H1 (cell line): ENCODE measurements at regions not wholly inside any gene's neighbourhood (a gene's known extent, or its start where the extent isn't known, plus 50 kb on each side); places are given as distances from the start of the nearest gene placed in this dataset.

ENCODE experiments used
- CTCF ChIA-PET: fragments of 300-600 bp; sonication (Branson Sonifier 250); formaldehyde crosslinking; loops from one replicate; lab custom pipeline; 2021; ENCODE audit not compliant: partially characterized antibody; lab: Charles Lee
- POLR2A ChIA-PET: fragments of 300-600 bp; sonication (Branson Sonifier 250); formaldehyde crosslinking; loops from one replicate; lab custom pipeline; 2021; ENCODE audit warnings: inconsistent platforms; ENCODE audit not compliant: partially characterized antibody; lab: Charles Lee
- DNase-seq, 2 experiments: peaks; one replicate each; pipeline versions ENCODE4 v3.0.0 to v3.0.0-alpha.2; 2010 to 2022; ENCODE audit warnings: low spot score in 2 of 2, low read depth in 1 of 2, mixed read lengths in 1 of 2
- FAIRE-seq: peaks from 2 replicates; lab custom pipeline; 2011; peaks lifted over from hg19 to GRCh38; lab: Jason Lieb, UNC
- H2AFZ ChIP-seq: 2 replicates; pipeline ENCODE4 v1.8.1; 2012; ENCODE audit warnings: low read length, inconsistent platforms
- H2AK5ac ChIP-seq: 2 replicates; pipeline ENCODE4 v1.6.1; 2013; ENCODE audit warnings: low read depth, low read length
- H2BK120ac ChIP-seq: replicated peaks from 2 replicates; pipeline ENCODE3; 2013; ENCODE audit warnings: low read depth, low read length, inconsistent platforms
- H2BK12ac ChIP-seq: 2 replicates; pipeline ENCODE4 v1.6.1; 2013; ENCODE audit warnings: low read depth, low read length
- H2BK15ac ChIP-seq: 2 replicates; pipeline ENCODE4 v1.6.1; 2013; ENCODE audit warnings: low read length
- H2BK20ac ChIP-seq: 2 replicates; pipeline ENCODE4 v1.6.1; 2013; ENCODE audit warnings: low read length
- H2BK5ac ChIP-seq: 2 replicates; pipeline ENCODE4 v1.6.1; 2013; ENCODE audit warnings: low read depth, low read length
- H3K14ac ChIP-seq: 2 replicates; pipeline ENCODE4 v1.6.1; 2013; ENCODE audit warnings: inconsistent platforms; ENCODE audit not compliant: insufficient read length
- H3K18ac ChIP-seq: 2 replicates; pipeline ENCODE4 v1.6.1; 2013; ENCODE audit warnings: low read length; ENCODE audit errors: extremely low read depth
- H3K23ac ChIP-seq: 2 replicates; pipeline ENCODE4 v1.6.1; 2013; ENCODE audit warnings: inconsistent platforms; ENCODE audit not compliant: insufficient read length
- H3K23me2 ChIP-seq: 2 replicates; pipeline ENCODE4 v1.6.1; 2013; ENCODE audit warnings: low read depth, low read length
- H3K27ac ChIP-seq: 2 replicates; pipeline ENCODE4 v1.6.1; 2011; ENCODE audit warnings: low read depth, low read length, inconsistent platforms
- H3K27me3 ChIP-seq, 4 experiments: replicated peaks in 1 of 4; 1 replicate in 1 of 4; 2 replicates in 3 of 4; pipeline versions ENCODE4 v1.6.1 to v1.8.1; 2011 to 2013; ENCODE audit warnings: low read length in 3 of 4, mild to moderate bottlenecking in 3 of 4, inconsistent platforms in 2 of 4, mixed read lengths in 2 of 4, moderate library complexity in 1 of 4; ENCODE audit not compliant: control insufficient read depth in 3 of 4, insufficient read depth in 3 of 4; ENCODE audit errors: extremely low read depth in 1 of 4
- H3K36me3 ChIP-seq, 4 experiments: 2 replicates each; pipeline versions ENCODE4 v1.6.1 to v1.8.1; 2011 to 2013; ENCODE audit warnings: mild to moderate bottlenecking in 4 of 4, low read length in 3 of 4, moderate library complexity in 2 of 4, control low read depth in 1 of 4, inconsistent platforms in 1 of 4; ENCODE audit not compliant: insufficient read depth in 4 of 4, control insufficient read depth in 2 of 4
- H3K4ac ChIP-seq: replicated peaks from 2 replicates; pipeline ENCODE3; 2013; ENCODE audit warnings: low read length, low read depth, mixed read lengths, inconsistent platforms; ENCODE audit not compliant: insufficient read length
- H3K4me1 ChIP-seq, 4 experiments: replicated peaks in 1 of 4; 1 replicate in 1 of 4; 2 replicates in 3 of 4; pipeline versions ENCODE4 v1.6.1 to v1.8.1; 2011 to 2013; ENCODE audit warnings: low read length in 3 of 4, inconsistent platforms in 2 of 4, mixed read lengths in 1 of 4; ENCODE audit not compliant: insufficient read depth in 4 of 4, control insufficient read depth in 3 of 4
- H3K4me2 ChIP-seq, 2 experiments: 2 replicates each; pipeline versions ENCODE4 v1.6.1 to v1.8.1; 2011 to 2013; ENCODE audit warnings: low read depth in 2 of 2, low read length in 2 of 2, control low read depth in 1 of 2, inconsistent platforms in 1 of 2, mild to moderate bottlenecking in 1 of 2; ENCODE audit not compliant: insufficient read depth in 1 of 2
- H3K4me3 ChIP-seq, 4 experiments: fragments of 200-600, 300-600 bp in 1 of 4; sonication (generic), shearing (Covaris generic), sonication (Bioruptor Twin) in 1 of 4; 2 replicates each; pipeline versions ENCODE4 v1.5.1 to v1.8.1; 2011 to 2016; ENCODE audit warnings: low read length in 4 of 4, low read depth in 3 of 4, control low read depth in 2 of 4, inconsistent platforms in 2 of 4, mild to moderate bottlenecking in 2 of 4, mixed read lengths in 1 of 4, moderate library complexity in 1 of 4; ENCODE audit not compliant: insufficient read depth in 2 of 4; ENCODE audit errors: extremely low read depth in 1 of 4
- H3K56ac ChIP-seq: replicated peaks from 2 replicates; pipeline ENCODE3; 2013; ENCODE audit warnings: low read depth, mild to moderate bottlenecking, mixed read lengths, low read length, inconsistent platforms; ENCODE audit not compliant: insufficient read length
- H3K79me1 ChIP-seq: 2 replicates; pipeline ENCODE4 v1.6.1; 2013; ENCODE audit warnings: low read depth, low read length, control low read depth
- H3K79me2 ChIP-seq, 2 experiments: 2 replicates each; pipeline versions ENCODE4 v1.6.1 to v1.8.1; 2012 to 2013; ENCODE audit warnings: low read length in 2 of 2, mild to moderate bottlenecking in 2 of 2, inconsistent platforms in 1 of 2; ENCODE audit not compliant: insufficient read depth in 2 of 2, control insufficient read depth in 1 of 2
- H3K9ac ChIP-seq, 4 experiments: replicated peaks in 1 of 4; 1 replicate in 1 of 4; 2 replicates in 3 of 4; pipeline versions ENCODE4 v1.6.1 to v1.8.1; 2011 to 2013; ENCODE audit warnings: low read depth in 3 of 4, low read length in 3 of 4, control low read depth in 2 of 4, mild to moderate bottlenecking in 2 of 4, moderate library complexity in 2 of 4, inconsistent platforms in 1 of 4; ENCODE audit errors: extremely low read depth in 1 of 4
- H3K9me3 ChIP-seq, 2 experiments: 2 replicates each; pipeline versions ENCODE4 v1.6.1 to v1.8.1; 2012 to 2013; ENCODE audit warnings: mild to moderate bottlenecking in 2 of 2, moderate library complexity in 2 of 2, control low read depth in 1 of 2, inconsistent platforms in 1 of 2, low read depth in 1 of 2, low read length in 1 of 2, mixed read lengths in 1 of 2; ENCODE audit not compliant: insufficient read depth in 2 of 2
- H4K20me1 ChIP-seq, 2 experiments: replicated peaks in 1 of 2; 2 replicates each; pipeline versions ENCODE3 to v1.8.1; 2011 to 2013; ENCODE audit warnings: inconsistent platforms in 2 of 2, low read length in 2 of 2, mild to moderate bottlenecking in 1 of 2; ENCODE audit not compliant: insufficient read depth in 2 of 2, control insufficient read depth in 1 of 2
- H4K5ac ChIP-seq: 2 replicates; pipeline ENCODE4 v1.6.1; 2013; ENCODE audit warnings: low read length, low read depth, mixed read lengths, inconsistent platforms; ENCODE audit not compliant: insufficient read length
- H4K8ac ChIP-seq: 2 replicates; pipeline ENCODE4 v1.8.0; 2013; ENCODE audit warnings: mild to moderate bottlenecking, moderate library complexity, low read length, inconsistent platforms; ENCODE audit not compliant: insufficient read depth; ENCODE audit errors: extremely low read depth
- H4K91ac ChIP-seq: replicated peaks from 2 replicates; pipeline ENCODE3; 2013; ENCODE audit warnings: low read length, mixed read lengths, inconsistent platforms; ENCODE audit not compliant: insufficient read length
- BCL11A ChIP-seq, 2 experiments: IDR thresholded peaks; one replicate each; pipeline ENCODE4 v1.6.1; 2011; ENCODE audit warnings: low read depth in 2 of 2, low read length in 2 of 2, mild to moderate bottlenecking in 2 of 2
- CBX5 ChIP-seq: fragments of 300-800, 300-1000 bp; sonication (generic); IDR thresholded peaks from 2 replicates; pipeline ENCODE4 v1.7.1; 2016; ENCODE audit warnings: antibody characterized with exemption, low read length, low read depth
- CBX8 ChIP-seq: fragments of 300-800, 300-1000 bp; sonication (generic); IDR thresholded peaks from 2 replicates; pipeline ENCODE4 v1.7.1; 2016; ENCODE audit warnings: low read depth, low read length, borderline replicate concordance
- EZH2 ChIP-seq: fragments of 200-600 bp; sonication (generic); IDR thresholded peaks from 2 replicates; pipeline ENCODE4 v1.7.1; 2012; ENCODE audit warnings: low read depth, mild to moderate bottlenecking, moderate library complexity, low read length, inconsistent platforms; ENCODE audit not compliant: severe bottlenecking
- GABPA ChIP-seq: IDR thresholded peaks from 2 replicates; pipeline ENCODE4 v1.6.1; 2011; ENCODE audit warnings: mild to moderate bottlenecking, low read length, moderate library complexity, borderline replicate concordance; ENCODE audit not compliant: insufficient read depth
- HDAC2 ChIP-seq, 2 experiments: fragments of 300-600 bp in 1 of 2; sonication (generic) in 1 of 2; IDR thresholded peaks; 2 replicates each; pipeline ENCODE4 v1.6.1; 2011 to 2012; ENCODE audit warnings: low read depth in 2 of 2, low read length in 2 of 2, mild to moderate bottlenecking in 2 of 2, moderate library complexity in 2 of 2, borderline replicate concordance in 1 of 2, inconsistent platforms in 1 of 2
- JUND ChIP-seq: IDR thresholded peaks from 2 replicates; pipeline ENCODE4 v1.6.1; 2011; ENCODE audit warnings: mild to moderate bottlenecking, improper control_type of control experiment, low read length
- MAFK ChIP-seq: IDR thresholded peaks from 2 replicates; pipeline ENCODE4 v1.6.1; 2012; ENCODE audit warnings: low read depth, mild to moderate bottlenecking, improper control_type of control experiment, low read length
- POLR2AphosphoS5 ChIP-seq: IDR thresholded peaks from 2 replicates; pipeline ENCODE4 v1.6.1; 2011; ENCODE audit warnings: low read depth, low read length
- RBBP5 ChIP-seq: IDR thresholded peaks from 2 replicates; pipeline ENCODE4 v1.7.1; 2012; ENCODE audit warnings: low read depth, mild to moderate bottlenecking, inconsistent platforms, low read length, moderate library complexity, borderline replicate concordance
- SAP30 ChIP-seq: fragments of 300-600 bp; sonication (generic); IDR thresholded peaks from 2 replicates; pipeline ENCODE4 v1.7.1; 2012; ENCODE audit warnings: low read length, moderate library complexity, mild to moderate bottlenecking, inconsistent platforms; ENCODE audit not compliant: insufficient read depth, insufficient replicate concordance
- TCF12 ChIP-seq: IDR thresholded peaks from 2 replicates; pipeline ENCODE4 v1.6.1; 2011; ENCODE audit warnings: low read depth, mild to moderate bottlenecking, low read length
- YY1 ChIP-seq: IDR thresholded peaks from 2 replicates; pipeline ENCODE4 v1.6.1; 2011; ENCODE audit warnings: low read depth, mild to moderate bottlenecking, low read length
- TF ChIP-seq, protein P1 (sequence below): IDR thresholded peaks from 2 replicates; pipeline ENCODE4 v1.6.1; 2012; ENCODE audit warnings: inconsistent platforms

DNA sequence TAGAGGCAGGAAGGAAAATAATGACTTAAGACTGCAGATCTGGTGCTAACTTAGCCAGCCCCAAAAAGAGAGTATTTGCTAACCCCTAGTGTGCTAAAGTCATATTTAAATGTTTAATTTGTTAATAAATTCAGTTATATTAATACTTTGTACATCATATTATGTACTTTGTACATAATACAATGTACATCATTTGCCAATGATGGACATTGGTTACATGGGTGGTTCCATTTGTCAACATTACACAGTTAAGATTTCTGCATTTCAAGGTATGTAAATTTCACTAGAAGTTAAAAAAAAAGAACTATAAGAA lies 63.9 kb upstream of the PIM1 start:
- no peaks in the 10 kb centered on the region; the same call in 1 of the 2 replicates for H3K23me2 ChIP-seq
- H4K20me1 ChIP-seq, result no peaks in the 10 kb centered on the region
- H2AK5ac ChIP-seq, result no peak overlapping the region
- no peak overlapping the region for H4K5ac ChIP-seq
- H3K14ac ChIP-seq, result no peak overlapping the region
- FAIRE-seq, result no peak
- no peak overlapping the region for H3K4me2 ChIP-seq
- no peak overlapping the region for H2BK5ac ChIP-seq
- ChIA-PET CTCF (interaction anchor here (0.7 to 5.6 kb wide), 2 partner anchors 29 to 55 kb away, joined by 3 to 32 read pairs; no protein-coding TSS in a partner anchor), POLR2A (interaction anchor here (0.6 to 7.5 kb wide), 10 partner anchors 9 to 683 kb away, joined by 3 to 80 read pairs (median 18); partner anchors contain the start of gene PIM1)
- no peak overlapping the region for H2BK15ac ChIP-seq
- DNase-seq, result no peak
- no peak overlapping the region for H2BK20ac ChIP-seq
- H3K9me3 ChIP-seq, result no peaks in the 10 kb centered on the region
- H2AFZ ChIP-seq, result no peak overlapping the region
- peaks cover 23 to 33% (median 27%) of the 10 kb centered on the region in 4 experiments for H3K4me1 ChIP-seq
- no peak overlapping the region for H4K8ac ChIP-seq
- no peaks in the 10 kb centered on the region for H3K79me2 ChIP-seq
- H3K4me3 ChIP-seq, result no peak overlapping the region
- no peaks in the 10 kb centered on the region for H3K79me1 ChIP-seq
- peaks cover 0 to 19% (median 3%) of the 10 kb centered on the region in 4 experiments; a peak in 4 of 8 replicates for H3K36me3 ChIP-seq
- no peaks in the 10 kb centered on the region for H3K27me3 ChIP-seq
- no peak overlapping the region for H3K27ac ChIP-seq
- no peak overlapping the region for H3K18ac ChIP-seq
- no peak overlapping the region for H2BK12ac ChIP-seq
- H3K23ac ChIP-seq, result no peak overlapping the region
- no peak overlapping the region for H3K9ac ChIP-seq
- no peak overlapping the region for H3K56ac ChIP-seq
- no peak overlapping the region for H2BK120ac ChIP-seq
- H3K4ac ChIP-seq, result no peak overlapping the region
- no peak overlapping the region for H4K91ac ChIP-seq
- TF ChIP-seq HDAC2 (IDR thresholded peaks at IDR 0.05; ENCODE audit: borderline replicate concordance in 1 of 2, low read depth in 2 of 2, low read length in 2 of 2) (no peak), JUND (no peak), CBX8 (no peak), GABPA (no peak), YY1 (no peak), MAFK (no peak), TCF12 (no peak), RBBP5 (no peak), EZH2 (no peak), BCL11A (IDR thresholded peaks at IDR 0.05; ENCODE audit: low read depth in 2 of 2, low read length in 2 of 2) (no peak), CBX5 (no peak), SAP30 (no peak), POLR2AphosphoS5 (no peak)
- TF ChIP-seq, protein P1, sequence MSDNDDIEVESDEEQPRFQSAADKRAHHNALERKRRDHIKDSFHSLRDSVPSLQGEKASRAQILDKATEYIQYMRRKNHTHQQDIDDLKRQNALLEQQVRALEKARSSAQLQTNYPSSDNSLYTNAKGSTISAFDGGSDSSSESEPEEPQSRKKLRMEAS, result no peak
